NT2/D1 (cell line): ENCODE measurements at regions not wholly inside any gene's neighbourhood (a gene's known extent, or its start where the extent isn't known, plus 50 kb on each side); places are given as distances from the start of the nearest gene placed in this dataset.
"Not testable (repeated sequence)": the region's sequence is repeated elsewhere in the genome, so short reads cannot be mapped to it uniquely, and the experiment has no call there.

Experiments
- DNase-seq: peaks from one replicate; pipeline ENCODE4 v3.0.0-alpha.2; 2011; ENCODE audit warnings: low read depth, low spot score
- H3K27me3 ChIP-seq: 2 replicates; pipeline ENCODE4 v1.6.0; 2011; ENCODE audit warnings: mild to moderate bottlenecking; ENCODE audit not compliant: insufficient read length, insufficient read depth
- H3K36me3 ChIP-seq: 2 replicates; pipeline ENCODE4 v1.6.1; 2011; ENCODE audit warnings: mild to moderate bottlenecking, low read length, mixed read lengths; ENCODE audit not compliant: insufficient read depth, insufficient read length
- H3K4me1 ChIP-seq: 2 replicates; pipeline ENCODE4 v1.5.1; 2011; ENCODE audit not compliant: insufficient read depth, insufficient read length
- H3K4me3 ChIP-seq: 2 replicates; pipeline ENCODE4 v1.5.1; 2011; ENCODE audit warnings: low read depth; ENCODE audit not compliant: insufficient read length
- H3K9ac ChIP-seq: 2 replicates; pipeline ENCODE4 v1.6.0; 2011; ENCODE audit warnings: low read depth; ENCODE audit not compliant: insufficient read length
- H3K9me3 ChIP-seq: 2 replicates; pipeline ENCODE4 v1.5.1; 2011; ENCODE audit warnings: mild to moderate bottlenecking, low read length; ENCODE audit not compliant: insufficient read depth
- SUZ12 ChIP-seq: IDR thresholded peaks from 2 replicates; pipeline ENCODE4 v1.6.1; 2011; ENCODE audit not compliant: insufficient read length, insufficient read depth; ENCODE audit errors: extremely low read depth
- YY1 ChIP-seq: IDR thresholded peaks from 2 replicates; pipeline ENCODE4 v1.6.1; 2011; ENCODE audit not compliant: insufficient read length, insufficient read depth
- ZNF274 ChIP-seq: IDR thresholded peaks from 2 replicates; pipeline ENCODE4 v1.6.1; 2011; ENCODE audit warnings: mild to moderate bottlenecking, low read depth, low read length

DNA sequence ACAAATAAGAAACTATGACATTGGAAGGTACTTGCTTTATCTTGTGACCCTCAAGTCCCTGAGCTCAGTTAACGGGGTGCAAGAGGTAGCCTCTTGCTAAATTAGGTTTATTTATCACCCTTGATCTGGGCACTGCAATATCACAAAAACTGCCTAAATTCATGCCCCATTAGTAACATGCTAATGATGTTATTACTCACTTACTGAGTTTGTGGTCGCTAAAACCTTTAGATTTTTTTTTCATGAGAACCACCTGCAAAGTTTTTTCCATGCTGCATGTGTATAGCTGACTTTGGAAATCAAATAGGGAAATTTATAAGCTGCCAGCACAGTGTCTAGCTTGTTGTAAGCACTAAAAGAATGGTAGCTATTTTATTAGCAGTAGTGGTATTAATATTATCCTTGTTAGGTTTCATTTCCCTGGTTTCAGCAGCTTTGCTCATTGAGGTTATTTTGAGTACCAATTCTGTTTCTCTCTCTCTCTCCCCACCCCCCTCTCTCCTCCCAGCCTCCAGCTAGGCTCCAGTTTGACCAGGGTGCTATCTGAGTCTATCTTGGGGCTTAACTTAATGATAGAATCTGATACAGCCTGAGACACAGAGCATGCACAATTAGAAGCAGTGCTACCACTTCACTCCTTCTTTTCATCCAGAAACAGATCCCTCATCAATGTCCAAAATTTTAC, 88.7 kb upstream of the ATP8B1 start:
- Histone ChIP-seq H3K9ac (no peak overlapping the region), H3K4me1 (no peaks in the 10 kb centered on the region), H3K36me3 (no peaks in the 10 kb centered on the region), H3K27me3 (no peaks in the 10 kb centered on the region), H3K4me3 (no peak overlapping the region), H3K9me3 (peaks cover 10% of the 10 kb centered on the region; the same call in 1 of the 2 replicates)
- TF ChIP-seq SUZ12: no peak
- no peak for TF ChIP-seq ZNF274
- no peak for TF ChIP-seq YY1
- DNase-seq: no peak

DNA sequence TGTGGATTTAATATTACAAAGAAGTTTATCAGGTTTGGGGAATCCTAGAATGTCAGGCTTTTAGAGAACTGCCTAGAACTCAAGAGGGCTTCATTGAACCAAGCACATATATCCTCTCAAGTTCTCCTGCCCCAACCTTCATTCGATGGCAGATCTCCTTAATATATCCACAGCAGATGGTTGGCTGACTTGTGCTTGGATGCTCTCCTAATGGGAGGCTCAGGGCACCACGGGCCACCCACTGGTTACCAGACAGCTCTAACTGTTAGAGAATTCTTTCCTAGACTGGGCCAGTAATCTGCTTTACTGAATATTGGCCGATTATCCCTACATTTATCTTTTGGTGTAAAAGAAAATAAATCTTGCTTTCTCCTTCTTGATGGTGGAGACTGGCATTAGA, 87.2 kb upstream of the ATP8B1 start:
- Histone ChIP-seq H3K4me3 (no peak overlapping the region), H3K9me3 (peaks cover 10% of the 10 kb centered on the region; the same call in 1 of the 2 replicates), H3K36me3 (no peaks in the 10 kb centered on the region), H3K4me1 (no peaks in the 10 kb centered on the region), H3K27me3 (no peaks in the 10 kb centered on the region), H3K9ac (no peak overlapping the region)
- no peak for TF ChIP-seq YY1
- no peak for TF ChIP-seq ZNF274
- no peak for TF ChIP-seq SUZ12
- DNase-seq: no peak

DNA sequence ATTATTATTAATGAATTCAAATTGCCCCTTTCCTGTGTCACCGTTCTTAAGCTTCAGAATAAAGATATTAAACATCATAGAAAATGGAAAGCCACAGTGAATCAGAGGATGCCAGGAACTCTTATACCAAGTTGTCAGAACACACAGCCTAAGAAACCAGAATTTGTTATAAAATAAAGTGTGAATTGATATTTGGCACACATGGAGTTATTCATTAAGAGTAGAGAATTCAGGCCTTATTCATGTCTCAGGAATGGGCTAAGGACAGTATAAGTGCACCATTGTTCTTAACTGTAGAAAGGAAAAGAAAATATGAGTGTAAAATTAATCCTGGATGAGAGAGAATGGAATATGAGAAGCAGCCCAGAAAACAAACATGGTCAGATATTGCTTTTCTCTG, 86.7 kb upstream of the ATP8B1 start:
- no peak overlapping the region for H3K9ac ChIP-seq
- no peaks in the 10 kb centered on the region for H3K36me3 ChIP-seq
- H3K9me3 ChIP-seq: peaks cover 10% of the 10 kb centered on the region; the same call in 1 of the 2 replicates
- TF ChIP-seq YY1: no peak
- no peak for TF ChIP-seq ZNF274
- no peak for TF ChIP-seq SUZ12
- no peak for DNase-seq
- no peaks in the 10 kb centered on the region for H3K4me1 ChIP-seq
- H3K4me3 ChIP-seq: no peak overlapping the region
- no peaks in the 10 kb centered on the region for H3K27me3 ChIP-seq

- no peak overlapping the region for H3K9ac ChIP-seq
- H3K4me1 ChIP-seq: no peaks in the 10 kb centered on the region
- TF ChIP-seq SUZ12 (no peak), YY1 (no peak), ZNF274 (no peak)
- H3K4me3 ChIP-seq: no peak overlapping the region
- H3K9me3 ChIP-seq: peaks cover 10% of the 10 kb centered on the region; the same call in 1 of the 2 replicates
- no peak for DNase-seq
- no peaks in the 10 kb centered on the region for H3K36me3 ChIP-seq
- no peaks in the 10 kb centered on the region for H3K27me3 ChIP-seq
Measured at GRCh38 chr18:57887543-57888383, 84.6 kb upstream of the ATP8B1 start.

DNA sequence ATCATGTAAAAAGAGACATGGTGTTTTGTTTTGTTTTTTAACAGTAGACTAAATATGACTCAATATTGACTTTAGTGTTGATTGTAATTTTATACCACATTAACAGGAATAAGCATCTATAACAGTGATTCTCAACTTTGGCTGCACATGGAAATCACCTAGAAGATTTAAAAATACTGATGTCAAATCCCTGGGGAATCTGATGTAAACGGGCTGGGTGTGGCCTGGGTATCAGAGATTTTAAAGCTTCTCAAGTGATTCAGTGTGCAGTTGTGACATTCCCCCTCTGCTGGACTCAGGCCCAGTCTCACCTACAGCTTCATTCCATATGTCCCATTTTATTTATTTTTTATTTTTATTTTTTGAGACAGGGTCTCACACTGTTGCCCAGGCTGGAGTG, 82.8 kb upstream of the ATP8B1 start:
- Histone ChIP-seq H3K9ac (no peak overlapping the region), H3K27me3 (no peaks in the 10 kb centered on the region), H3K4me3 (no peak overlapping the region), H3K36me3 (no peaks in the 10 kb centered on the region), H3K9me3 (peaks cover 10% of the 10 kb centered on the region; the same call in 1 of the 2 replicates), H3K4me1 (no peaks in the 10 kb centered on the region)
- TF ChIP-seq ZNF274: no peak
- no peak for TF ChIP-seq YY1
- no peak for TF ChIP-seq SUZ12
- no peak for DNase-seq

GRCh38 chr18:57882465-57882864, 79.3 kb upstream of the ATP8B1 start:
- no peak for DNase-seq

DNA sequence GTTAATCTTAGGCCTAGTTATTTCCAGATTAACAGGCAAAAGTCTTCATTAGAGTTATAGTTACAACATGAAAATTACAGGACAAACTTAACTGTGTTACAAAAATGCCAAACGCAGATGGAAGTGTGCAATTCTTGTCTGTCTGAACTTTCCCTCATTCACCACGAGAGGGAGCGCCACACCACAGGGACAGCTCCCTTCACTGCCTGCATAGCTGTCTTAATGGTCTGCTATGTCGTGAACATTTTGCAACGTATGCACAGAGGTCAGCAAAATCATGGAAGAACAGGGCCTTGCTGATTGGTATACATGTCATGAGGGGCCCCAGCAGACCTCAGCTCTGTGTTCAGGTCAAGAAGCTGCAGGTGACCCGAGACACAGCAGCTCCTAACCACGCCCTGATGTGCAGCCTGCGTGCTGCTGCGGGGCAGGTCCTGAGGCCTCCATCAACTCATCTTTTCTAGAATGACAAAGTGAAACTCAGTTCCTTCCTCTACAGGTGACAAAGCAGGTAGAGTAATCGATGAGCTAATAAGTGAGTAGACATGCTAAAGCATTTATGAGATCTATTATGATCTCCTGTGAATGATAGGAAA, 78.8 kb upstream of the ATP8B1 start:
- H3K4me1 ChIP-seq: no peaks in the 10 kb centered on the region
- no peak overlapping the region for H3K9ac ChIP-seq
- no peak overlapping the region for H3K4me3 ChIP-seq
- peaks cover 12% of the 10 kb centered on the region; the same call in 1 of the 2 replicates for H3K9me3 ChIP-seq
- H3K36me3 ChIP-seq: no peaks in the 10 kb centered on the region
- TF ChIP-seq YY1: no peak
- TF ChIP-seq SUZ12: no peak
- TF ChIP-seq ZNF274: no peak
- peak; percentile 32 for DNase-seq
- H3K27me3 ChIP-seq: no peaks in the 10 kb centered on the region

More at GRCh38 chr18:57882465-57882864, 79.3 kb upstream of the ATP8B1 start:
- no peak overlapping the region for H3K9ac ChIP-seq
- no peak for TF ChIP-seq YY1
- no peak for TF ChIP-seq ZNF274
- H3K36me3 ChIP-seq: no peaks in the 10 kb centered on the region
- no peak overlapping the region for H3K4me3 ChIP-seq
- no peaks in the 10 kb centered on the region for H3K27me3 ChIP-seq
- peaks cover 12% of the 10 kb centered on the region; the same call in 1 of the 2 replicates for H3K9me3 ChIP-seq
- no peaks in the 10 kb centered on the region for H3K4me1 ChIP-seq

DNA sequence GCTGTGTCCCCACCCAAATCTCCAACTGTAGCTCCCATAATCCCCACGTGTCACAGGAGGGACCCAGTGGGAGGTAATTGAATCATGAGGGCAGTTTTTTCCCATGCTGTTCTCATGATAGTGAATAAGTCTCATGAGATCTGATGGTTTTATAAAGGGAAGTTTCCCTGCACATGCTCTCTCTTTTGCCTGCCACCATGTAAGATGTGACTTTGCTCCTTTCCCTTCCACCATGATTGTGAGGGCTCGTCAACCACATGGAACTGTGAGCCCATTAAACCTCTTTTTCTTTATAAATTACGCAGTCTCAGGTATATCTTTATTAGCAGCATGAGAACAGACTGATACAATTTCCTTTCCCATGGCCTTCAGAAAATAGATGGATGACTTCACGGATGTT, 76.8 kb upstream of the ATP8B1 start:
- H3K9ac ChIP-seq, H3K36me3 ChIP-seq: not testable (repeated sequence)

More for the DNA sequence above, 76.8 kb upstream of the ATP8B1 start:
- H3K4me3 ChIP-seq, H3K4me1 ChIP-seq, H3K27me3 ChIP-seq, DNase-seq: not testable (repeated sequence)
- H3K9me3 ChIP-seq: peaks cover 12% of the 10 kb centered on the region; the same call in 1 of the 2 replicates
